ENCODE measurements at regions not wholly inside any gene's neighbourhood (a gene's known extent, or its start where the extent isn't known, plus 50 kb on each side); places are given as distances from the start of the nearest gene placed in this dataset.
A peak's percentile ranks its signal among the peaks of the same experiment; 100 is the strongest.

DNA sequence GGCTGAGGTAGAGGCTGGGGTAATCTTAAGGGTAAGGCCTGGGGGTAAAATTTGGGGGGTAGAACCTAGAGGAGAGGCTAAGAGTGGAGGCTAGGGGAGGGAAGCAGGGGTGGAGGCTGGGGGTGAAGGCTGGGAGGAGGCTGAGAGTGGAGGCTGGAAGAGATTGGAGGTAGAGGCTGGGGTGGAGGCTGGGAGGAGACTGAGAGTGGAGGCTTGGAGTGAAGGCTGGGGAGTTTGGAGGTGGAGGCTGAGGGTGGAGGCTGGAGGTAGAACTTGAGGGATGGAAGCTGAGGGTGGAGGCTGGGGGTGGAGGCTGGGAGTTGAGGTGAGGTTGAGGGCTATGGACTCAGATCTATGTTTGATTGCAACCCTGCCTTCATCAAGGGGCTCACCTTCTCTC is 333.6 kb downstream of the C16orf95 start:
- DNase-seq (ENCODE audit: low read depth) = no peak

DNA sequence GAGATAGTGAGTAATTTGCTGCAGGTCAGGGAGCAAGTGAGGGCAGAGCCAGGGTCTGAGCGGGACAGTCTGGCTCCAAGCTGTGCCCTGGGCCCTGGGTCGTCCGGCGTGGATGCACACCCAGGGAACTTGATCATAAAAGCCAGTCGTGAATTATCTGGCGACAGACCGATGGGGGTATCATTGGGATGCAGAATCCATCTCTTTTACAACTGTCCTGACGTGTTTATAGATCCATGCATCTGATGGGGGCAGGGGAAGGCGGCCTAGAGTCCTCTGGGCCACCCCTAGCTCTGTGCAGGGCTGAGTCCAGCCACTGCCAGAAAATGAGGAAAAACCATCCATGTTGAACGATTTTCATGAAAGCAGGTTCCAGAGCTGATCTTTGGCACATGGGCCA is 332.8 kb downstream of the C16orf95 start:
- no peak for DNase-seq (ENCODE audit: low read depth)

DNA sequence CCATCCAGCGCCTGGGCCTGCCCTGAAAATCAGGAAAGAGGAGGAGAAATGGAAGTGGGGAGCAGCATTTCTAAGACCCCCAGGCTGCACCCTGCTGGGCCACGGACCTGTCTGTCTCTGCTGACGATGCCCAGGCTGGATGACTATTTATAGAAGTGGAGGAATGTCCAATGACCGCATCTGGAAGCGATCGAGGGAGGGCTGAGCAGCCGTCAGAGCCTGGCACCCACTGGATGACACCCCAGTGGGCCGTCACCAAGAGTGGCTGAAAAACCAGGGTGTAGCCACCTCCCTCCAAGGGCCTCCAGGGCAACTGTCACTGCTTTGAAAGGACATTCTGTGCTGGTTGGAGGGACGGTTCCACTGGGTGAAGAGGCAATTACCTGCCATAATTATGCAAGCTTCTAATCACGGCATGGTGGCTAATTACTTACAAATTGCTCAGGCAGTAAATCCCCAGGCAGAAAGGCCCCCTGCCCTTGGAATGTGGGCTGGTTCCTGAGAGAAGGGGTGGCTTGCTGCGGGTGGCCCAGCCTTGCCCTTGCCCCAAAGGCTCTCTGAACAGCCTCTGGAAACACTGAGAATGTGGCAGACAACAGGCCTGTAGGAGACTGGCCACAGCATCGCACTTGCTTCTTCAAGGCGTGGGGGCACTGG is 332.1 kb downstream of the C16orf95 start:
- no peak for DNase-seq (ENCODE audit: low read depth)

DNA sequence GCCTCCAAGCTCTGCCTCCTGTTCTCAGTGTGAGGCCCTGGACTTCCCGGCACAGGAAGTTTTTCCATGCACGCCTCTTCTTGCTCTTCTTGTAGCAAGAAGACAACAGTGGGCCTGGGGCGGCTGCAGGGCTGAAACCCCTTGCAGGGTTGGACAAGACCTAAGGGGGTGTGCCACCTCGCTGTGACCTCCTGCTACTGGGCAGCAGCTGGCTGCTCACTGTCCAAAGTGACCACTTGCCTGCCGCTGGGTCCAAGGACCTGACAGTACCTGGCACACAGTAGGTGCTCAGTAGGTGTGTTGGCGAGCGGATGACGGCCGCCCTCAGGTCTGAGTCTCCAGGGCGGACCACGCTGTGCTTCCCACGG is 331.6 kb downstream of the C16orf95 start:
- no peak for DNase-seq (ENCODE audit: low read depth)

DNA sequence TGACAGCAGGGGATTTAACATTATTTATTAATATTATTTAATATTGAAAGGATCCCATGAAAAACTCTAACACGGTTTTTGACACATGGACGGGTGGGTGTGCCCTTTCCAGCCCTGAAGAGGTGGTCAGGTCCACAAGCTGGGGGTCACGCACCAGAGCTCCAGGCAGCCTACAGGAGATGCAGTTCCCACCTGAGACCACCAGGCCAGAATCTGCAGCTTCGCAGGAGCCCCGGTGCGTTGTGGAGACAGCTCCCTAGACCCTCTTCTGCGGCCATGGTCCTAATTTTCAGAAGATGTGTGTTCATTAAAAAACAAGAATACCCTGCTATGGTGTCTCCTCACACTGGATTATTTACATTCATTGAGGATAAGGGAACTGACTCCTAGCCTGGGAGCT is 331.1 kb downstream of the C16orf95 start:
- no peak for DNase-seq (ENCODE audit: low read depth)

DNA sequence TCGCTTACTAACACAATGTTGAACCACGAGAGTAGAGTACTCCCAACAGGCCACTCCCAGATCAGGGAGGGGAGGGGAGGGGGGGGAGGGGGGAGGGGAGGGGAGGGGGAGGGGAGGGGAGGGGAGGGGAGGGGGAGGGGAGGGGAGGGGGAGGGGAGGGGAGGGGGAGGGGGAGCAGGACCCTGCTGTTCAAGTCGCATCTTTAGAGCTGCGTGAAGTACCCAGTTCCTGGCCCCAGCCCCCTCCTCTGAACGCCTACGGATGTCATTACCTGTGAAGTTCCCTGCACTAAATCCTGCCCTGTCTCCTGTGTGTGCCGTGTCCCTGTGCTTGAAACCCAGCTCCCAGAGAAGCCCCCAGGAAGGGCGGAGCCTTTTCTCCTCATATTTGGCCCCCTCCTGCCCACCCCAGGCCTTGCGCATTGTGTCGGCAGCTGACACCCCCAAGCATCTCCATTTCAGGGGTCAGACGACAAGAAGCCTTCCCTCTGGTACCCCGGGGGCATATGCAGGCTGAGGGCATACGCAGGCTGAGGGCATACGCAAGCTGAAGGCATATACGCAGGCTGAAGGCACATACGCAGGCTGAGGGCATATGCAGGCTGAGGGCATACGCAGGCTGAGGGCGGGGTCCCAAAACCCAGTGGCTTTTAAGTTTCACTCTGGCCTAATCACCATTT is 330.2 kb downstream of the C16orf95 start:
- no peak for DNase-seq (ENCODE audit: low read depth)

DNA sequence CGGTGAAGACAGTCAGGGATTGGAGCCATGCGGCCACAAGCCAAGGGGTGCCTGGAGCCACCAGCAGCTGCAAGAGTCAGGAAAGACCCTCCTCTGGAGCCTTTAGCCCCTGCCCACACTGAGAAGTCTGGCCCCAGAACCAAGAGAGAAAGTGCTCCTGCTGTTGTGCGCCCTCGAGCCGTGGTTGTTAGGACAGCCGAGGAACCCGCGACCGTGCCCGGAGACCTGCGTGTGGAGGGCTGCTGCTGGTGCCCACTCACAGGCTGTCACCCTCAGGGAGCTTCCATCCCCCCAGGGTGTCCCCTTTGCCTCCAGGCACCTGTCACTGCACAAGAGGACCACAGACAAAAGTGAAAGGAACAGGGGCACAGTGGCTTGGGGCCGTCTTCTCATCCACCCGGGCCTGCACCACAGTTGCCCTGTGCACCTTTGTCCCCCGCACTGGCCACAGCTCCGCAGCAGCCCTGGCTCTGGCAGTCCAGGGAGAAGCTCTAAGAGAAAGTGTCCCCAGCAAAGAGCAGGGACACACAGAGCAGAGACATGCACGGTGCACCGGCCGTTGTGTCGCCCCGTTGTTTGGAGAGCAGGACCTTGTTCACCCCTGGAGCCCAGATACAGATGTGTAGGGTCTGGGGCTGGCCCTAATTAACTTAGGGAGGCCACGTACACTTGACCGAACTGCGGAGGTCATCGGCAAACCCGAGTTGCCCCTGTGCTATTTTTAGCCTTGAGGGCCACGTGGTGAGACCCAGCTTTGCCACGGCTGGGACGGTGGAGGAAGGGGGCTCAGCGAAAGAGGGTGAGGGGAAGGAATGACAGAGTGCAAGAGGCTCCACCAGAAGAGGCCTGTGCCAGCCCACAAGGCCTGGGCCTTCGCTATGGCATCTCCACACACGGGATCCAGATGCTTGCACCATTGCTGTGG is 329.2 kb downstream of the C16orf95 start:
- no peak for DNase-seq (ENCODE audit: low read depth)

DNA sequence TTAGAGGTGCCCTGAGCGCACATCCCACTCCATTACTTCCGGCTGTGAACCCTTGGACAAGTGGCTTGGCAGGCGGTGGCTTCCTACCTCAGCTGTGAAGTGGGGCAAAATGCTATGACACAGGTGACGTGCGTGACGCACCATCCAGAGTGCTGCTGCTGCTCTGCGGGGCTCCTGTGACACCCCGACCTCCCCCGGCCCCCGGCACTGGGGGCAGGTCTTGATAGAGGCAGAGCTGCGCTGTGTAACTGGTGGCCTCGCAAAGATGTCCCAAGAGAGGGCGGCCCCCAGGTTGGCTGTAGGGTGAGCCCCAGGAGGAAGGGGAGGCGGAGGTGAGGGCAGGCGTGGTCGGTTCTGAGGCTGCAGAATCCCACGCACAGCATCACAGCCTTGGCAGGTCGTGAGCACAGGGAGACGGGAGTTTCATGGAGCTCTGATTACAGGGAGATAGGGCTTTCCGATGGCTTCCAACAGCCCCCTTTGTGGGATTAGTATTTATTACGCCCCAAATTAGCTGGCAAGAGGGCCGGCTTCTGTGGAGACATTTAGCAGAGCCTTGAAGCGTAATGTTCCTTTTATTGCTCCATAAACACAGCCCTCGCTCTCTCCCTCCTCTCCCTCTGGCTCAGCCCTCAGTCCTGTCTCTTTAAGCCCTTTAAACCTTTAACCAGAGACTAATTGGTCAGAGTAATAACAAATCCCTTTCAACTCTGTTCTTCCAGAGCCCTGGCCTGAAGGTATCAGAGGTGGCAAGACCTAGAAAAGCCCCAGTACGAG is 328.1 kb downstream of the C16orf95 start:
- no peak for DNase-seq (ENCODE audit: low read depth)

DNA sequence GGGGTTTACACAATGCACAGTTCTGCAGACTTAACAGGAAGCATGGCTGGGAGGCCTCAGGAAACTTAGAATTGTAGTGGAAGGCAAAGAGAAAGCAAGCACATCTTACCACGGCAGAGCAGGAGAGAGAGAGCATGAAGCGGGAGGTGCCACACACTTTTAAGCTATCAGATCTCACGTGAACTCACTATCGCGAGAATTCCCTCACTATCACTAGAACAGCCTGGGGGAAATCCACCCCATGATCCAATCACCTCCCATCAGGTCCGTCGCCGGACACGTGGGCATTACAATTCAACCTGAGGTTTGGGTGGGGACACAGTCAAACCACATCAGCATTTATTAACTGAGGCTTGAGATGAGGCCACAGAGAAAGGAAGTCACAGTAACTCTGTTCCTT is 326.7 kb downstream of the C16orf95 start:
- no peak for DNase-seq (ENCODE audit: low read depth)

DNA sequence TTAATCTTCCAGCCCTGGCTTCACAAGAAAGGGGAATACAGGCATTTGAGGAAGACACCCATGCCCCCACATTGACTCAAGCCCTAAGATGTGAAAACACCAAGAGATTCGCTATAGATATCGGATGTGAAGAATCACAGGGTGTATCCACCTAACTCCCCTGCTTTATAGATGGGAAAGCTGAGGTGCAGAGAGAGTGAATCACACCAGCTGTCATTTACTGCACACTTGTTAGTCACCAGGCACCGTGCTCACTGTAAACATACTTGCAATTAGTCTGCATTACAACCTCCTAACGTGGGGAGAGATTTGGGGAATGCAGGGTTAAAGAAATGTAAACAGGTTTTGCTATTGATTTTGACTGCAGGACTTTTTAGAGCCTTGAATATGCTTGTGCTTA is 325.5 kb downstream of the C16orf95 start:
- DNase-seq (ENCODE audit: low read depth) = no peak

DNA sequence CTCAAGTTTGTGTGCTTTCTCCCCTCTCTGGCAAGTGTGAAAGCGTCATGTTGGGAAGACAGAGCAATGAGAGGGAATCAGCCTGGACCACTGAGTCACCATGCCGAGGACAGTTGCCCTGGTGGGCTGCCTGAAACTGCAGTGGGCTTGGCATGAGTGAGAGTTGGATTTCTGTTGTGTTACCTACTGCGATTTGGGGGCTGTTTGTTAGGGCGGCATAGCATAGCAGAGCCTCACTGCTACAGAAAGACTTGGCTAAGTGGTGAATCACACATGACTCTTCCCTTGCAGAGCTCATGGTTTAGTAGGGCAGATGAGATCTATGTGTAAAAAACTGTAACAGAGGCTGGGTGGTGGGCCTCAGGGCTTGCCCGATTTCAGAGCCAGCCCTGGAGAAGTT is 324.6 kb downstream of the C16orf95 start:
- no peak for DNase-seq (ENCODE audit: low read depth)

DNA sequence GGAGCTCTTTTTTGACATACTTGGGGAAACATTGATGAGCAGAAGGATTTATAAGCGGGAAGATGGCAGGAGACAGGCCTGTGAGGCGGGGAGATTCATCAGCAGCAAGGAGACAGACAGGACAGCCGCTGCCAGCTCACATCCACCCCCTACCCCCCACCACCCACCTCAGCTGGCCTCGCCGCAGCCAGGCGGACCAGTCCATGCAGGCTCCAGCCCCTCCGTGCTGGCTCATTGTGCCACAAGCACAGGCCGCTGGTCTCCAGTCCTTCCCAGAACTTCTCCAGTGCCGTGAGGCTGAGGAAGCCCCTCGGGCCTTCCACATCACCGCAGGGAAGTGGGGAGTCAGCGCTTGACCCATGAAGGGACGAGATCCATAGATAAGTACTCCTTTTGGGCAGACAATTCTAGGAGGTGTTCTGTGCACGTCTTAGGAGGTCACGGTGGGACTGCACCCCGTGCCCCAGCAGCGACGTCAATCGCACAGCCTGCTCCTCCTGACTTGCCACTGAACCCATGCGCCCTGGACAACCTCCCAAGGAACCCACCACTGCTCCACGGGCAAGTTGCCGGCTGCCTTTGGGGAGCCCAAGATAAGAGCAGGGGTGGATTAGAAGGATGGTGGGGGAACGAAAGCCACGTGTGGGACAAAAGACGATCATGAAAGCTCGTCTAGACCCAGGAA is 323.6 kb downstream of the C16orf95 start:
- DNase-seq (ENCODE audit: low read depth) = no peak

DNA sequence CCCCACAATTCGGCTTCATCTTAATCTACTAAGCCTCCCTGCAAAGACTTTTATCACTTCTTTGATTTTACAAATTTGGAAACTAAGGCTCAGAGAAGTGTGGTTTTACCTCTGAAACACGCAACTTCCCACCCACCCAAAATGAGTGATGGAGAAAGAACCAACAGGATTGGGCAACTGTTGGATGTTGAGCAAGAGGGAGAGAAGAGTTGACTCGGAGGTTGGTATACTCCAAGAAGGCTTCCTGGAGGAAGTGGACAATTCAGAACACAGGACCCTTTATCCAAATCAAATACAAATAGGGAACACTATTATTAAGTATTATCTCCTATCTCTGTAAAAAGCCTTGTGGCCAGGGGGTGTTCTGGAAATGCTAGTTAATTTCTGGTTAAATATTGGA is 323.0 kb downstream of the C16orf95 start:
- DNase-seq (ENCODE audit: low read depth) = no peak

DNA sequence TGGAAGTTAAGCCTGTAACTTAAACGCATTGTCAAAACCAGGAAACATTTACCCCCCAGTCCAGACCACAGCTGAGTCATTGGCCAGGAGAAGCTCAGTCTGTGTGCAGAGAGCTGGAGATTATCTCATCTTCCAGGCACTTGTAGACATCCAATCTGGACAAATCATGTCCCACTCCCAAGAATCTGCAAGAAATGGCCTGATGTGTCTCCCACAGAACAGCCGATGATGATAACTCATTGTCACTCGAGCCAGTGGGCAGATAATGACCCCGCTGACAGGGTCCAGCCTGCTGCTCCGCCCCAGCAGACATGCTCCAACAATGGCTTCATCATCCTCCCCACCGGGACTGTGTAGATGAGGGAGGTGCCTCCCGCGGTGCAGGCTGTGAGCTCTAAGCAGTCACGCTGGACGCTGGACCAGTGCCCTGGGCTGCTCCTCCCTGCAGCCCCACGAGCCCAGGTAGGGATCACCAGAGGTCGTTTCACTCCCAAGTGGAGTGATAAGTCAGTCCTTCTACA is 322.5 kb downstream of the C16orf95 start:
- peak; percentile 47 for DNase-seq (ENCODE audit: low read depth)

DNA sequence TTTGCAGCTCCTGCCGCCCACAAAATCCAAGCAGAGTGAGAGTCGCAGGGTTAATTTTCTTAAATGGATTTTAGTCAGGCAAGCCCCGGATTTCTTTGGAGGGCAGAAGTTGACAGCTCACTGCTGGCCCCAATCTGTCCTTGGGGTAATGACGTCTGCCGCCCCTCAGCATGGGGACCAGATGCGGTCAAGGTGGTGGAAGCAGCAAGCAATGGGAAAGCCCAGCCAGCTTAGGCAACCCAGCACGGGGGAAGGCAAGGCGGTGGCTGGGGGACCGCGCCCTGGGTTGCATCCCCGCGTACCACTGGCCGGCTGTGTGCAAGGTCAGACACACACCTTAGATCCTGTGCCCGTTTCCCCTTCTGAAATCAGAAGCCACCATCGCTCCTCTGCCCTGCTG is 321.7 kb downstream of the C16orf95 start:
- no peak for DNase-seq (ENCODE audit: low read depth)

DNA sequence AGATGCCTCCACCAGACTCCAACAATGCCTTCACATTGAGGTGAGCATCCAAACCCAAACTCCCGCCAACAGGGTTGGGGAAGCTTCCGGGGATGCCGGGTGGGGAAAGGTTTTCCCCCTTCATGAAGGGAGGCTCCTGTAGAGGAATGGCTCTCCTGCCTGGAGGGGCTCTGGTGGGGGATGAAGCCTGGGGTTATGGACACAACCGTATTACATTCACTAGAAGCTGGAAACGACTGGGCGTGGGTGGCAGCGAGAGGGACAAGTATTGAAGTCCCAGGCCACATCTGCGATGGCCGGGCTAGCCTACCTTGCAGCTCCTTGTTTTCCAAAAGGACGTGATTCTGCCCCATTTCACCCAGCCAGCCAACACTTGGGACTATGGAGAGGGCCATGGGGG is 321.1 kb downstream of the C16orf95 start:
- DNase-seq (ENCODE audit: low read depth) = no peak

DNA sequence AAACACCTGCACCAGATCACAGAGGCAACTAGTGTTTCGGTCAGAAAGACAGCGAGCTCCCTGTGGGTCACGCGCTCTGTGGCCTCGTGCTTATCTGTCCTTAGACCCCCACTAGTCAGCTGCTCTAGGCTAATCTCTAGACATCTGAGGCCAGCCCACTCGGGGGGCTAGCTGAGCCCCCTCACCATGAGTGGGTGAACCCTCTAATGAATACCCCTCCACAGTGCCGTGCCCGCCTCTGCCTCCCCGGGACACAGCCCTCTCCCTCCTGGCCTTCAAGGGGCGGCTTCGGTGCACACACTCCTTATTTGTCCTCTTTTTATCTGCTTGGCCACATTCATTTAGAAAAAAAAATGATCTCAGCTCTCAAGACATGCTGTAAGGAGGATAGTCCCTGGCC is 320.1 kb downstream of the C16orf95 start:
- no peak for DNase-seq (ENCODE audit: low read depth)

DNA sequence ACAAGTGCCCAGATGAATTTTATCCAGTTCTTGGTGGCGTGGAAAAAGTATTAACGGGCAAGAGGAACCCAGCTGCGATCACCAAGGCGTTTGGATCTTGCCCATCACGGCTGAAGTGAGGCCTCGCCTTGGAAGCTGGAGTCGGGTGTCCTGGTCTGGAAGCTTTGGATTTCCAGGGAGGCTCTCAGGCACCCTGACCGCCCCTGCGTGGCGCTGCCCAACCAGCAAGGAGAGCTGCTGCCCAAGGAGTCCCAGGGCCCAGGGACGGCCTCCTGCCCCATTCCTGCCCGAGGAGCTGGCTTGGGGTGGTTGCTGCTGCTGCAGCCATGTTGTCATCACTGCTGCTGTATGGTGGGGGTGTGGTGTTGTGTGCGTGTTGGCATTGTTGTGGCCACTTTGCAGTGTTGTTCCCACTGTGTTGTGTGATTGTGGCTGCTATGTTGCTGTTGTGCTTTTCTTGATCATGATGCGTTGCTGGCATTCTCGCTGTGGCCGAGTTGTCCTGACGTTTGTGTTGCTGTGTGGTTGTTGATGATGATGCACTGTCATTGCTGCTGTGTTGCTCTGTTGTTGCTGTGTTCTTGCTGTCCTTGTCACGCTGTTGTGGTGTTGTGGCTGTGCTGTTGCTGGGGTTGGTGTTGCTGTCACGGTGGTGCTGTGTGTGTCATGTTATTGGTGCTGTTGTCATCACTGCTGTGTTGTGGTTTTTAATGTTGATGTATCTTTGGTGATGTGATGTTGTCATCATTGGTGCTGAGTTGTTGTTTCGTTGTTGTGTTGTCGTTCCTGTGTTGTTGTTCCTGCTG is 318.8 kb downstream of the C16orf95 start:
- DNase-seq (ENCODE audit: low read depth) = no peak

DNA sequence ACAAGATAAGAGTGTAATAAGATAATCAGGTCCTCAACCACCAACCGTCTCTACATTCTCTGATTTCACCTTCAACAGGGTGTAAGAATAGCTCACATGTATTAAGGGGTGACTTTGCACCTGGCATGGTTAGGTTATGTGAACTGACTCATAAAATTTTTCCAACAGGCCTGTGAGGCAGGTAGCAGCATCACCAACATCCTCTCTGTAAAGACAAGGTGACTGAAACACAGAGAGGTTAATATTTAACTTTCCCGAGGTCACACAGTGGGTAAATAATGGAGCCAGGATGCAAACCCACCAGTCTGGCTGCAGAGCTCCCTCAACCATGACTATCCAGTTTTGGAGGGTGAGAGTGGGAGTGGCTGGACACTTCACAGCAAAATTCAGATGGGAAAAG is 317.2 kb downstream of the C16orf95 start:
- no peak for DNase-seq (ENCODE audit: low read depth)

DNA sequence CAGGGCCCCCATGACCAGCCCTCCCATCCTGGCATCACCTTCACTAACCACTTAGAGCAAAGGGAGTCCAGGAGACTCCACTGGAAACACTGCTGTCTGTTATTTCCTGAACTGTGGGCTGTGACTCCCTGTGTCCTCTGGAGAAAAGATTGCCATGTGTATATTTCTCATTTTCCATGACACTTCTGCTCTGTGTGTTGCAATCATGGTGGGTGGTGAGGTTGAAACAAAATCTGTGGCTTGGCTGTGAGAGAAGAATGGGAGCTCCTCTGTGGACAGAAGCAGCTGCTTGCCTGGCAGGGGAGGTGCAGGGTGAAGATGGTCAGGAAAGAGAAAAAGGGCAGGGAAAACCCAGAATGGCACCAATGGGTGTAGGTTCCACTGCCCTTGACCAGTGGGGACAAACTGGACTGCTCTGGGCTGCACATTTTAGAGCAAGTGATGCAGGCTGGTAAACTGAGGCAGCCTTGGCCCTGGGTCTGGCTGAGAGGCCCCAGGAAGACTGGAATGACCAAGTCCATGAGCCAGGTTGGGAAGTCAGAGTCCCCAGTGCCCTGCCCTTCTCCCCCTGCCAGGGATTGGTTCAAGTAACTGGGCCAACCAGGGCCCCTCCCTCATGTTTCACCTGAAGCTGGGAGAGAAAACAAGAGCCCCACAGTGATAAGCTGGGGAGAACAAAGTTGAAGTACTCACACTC is 314.3 kb downstream of the C16orf95 start:
- DNase-seq (ENCODE audit: low read depth) = peak; percentile 14
